GM18505 (cell line): ENCODE measurements at regions not wholly inside any gene's neighbourhood (a gene's known extent, or its start where the extent isn't known, plus 50 kb on each side); places are given as distances from the start of the nearest gene placed in this dataset.
"Not testable (repeated sequence)": the region's sequence is repeated elsewhere in the genome, so short reads cannot be mapped to it uniquely, and the experiment has no call there.

Experiments used
- ATAC-seq: cut with Tn5 transposase; IDR thresholded peaks from one replicate; pipeline ENCODE4 v1.9.1; 2021; ENCODE audit not compliant: unreplicated experiment
- POLR2A ChIP-seq: IDR thresholded peaks from 4 replicates; pipeline ENCODE4 v1.6.1; 2011; ENCODE audit warnings: borderline replicate concordance; ENCODE audit not compliant: insufficient read depth, insufficient read length; ENCODE audit errors: extremely low read depth

GRCh38 chr1:221979444-221980032 lies 237.6 kb upstream of the DUSP10 start:
- no peak for ATAC-seq

GRCh38 chr1:221978631-221979334 lies 236.9 kb upstream of the DUSP10 start:
- ATAC-seq = not testable (repeated sequence)

More at GRCh38 chr1:221979444-221980032, 237.6 kb upstream of the DUSP10 start:
- TF ChIP-seq POLR2A = no peak

GRCh38 chr1:221973787-221974186 lies 231.9 kb upstream of the DUSP10 start:
- ATAC-seq = not testable (repeated sequence)

GRCh38 chr1:221972276-221973235 lies 230.7 kb upstream of the DUSP10 start:
- TF ChIP-seq POLR2A = no peak
- ATAC-seq = no peak

- not testable (repeated sequence) for ATAC-seq
Observed at GRCh38 chr1:221971035-221971434, 229.1 kb upstream of the DUSP10 start.

- ATAC-seq = not testable (repeated sequence)
Observed at GRCh38 chr1:221969298-221969858, 227.5 kb upstream of the DUSP10 start.

GRCh38 chr1:221967538-221967937 lies 225.6 kb upstream of the DUSP10 start:
- ATAC-seq = not testable (repeated sequence)

GRCh38 chr1:221966888-221967287 lies 225.0 kb upstream of the DUSP10 start:
- ATAC-seq = not testable (repeated sequence)

- ATAC-seq = not testable (repeated sequence)
Observed at GRCh38 chr1:221965891-221966290, 224.0 kb upstream of the DUSP10 start.

- TF ChIP-seq POLR2A = no peak
- ATAC-seq = no peak
Observed at GRCh38 chr1:221965252-221965651, 223.4 kb upstream of the DUSP10 start.

GRCh38 chr1:221963742-221964141 lies 221.9 kb upstream of the DUSP10 start:
- no peak for TF ChIP-seq POLR2A
- no peak for ATAC-seq

- no peak for ATAC-seq
- TF ChIP-seq POLR2A = no peak
Observed at GRCh38 chr1:221962385-221962784, 220.5 kb upstream of the DUSP10 start.

- no peak for TF ChIP-seq POLR2A
- ATAC-seq = peak; percentile 81
Observed at GRCh38 chr1:221961532-221962292, 219.8 kb upstream of the DUSP10 start.

- ATAC-seq = not testable (repeated sequence)
Observed at GRCh38 chr1:221958161-221958562, 216.3 kb upstream of the DUSP10 start.

GRCh38 chr1:221957350-221957749 lies 215.5 kb upstream of the DUSP10 start:
- ATAC-seq = not testable (repeated sequence)
